GM12864 (cell line): ENCODE measurements at regions not wholly inside any gene's neighbourhood (a gene's known extent, or its start where the extent isn't known, plus 50 kb on each side); places are given as distances from the start of the nearest gene placed in this dataset.

Experiments used
- DNase-seq: peaks from one replicate; pipeline ENCODE4 v3.0.0-alpha.2; 2011; ENCODE audit warnings: low read depth
- H3K4me3 ChIP-seq: 2 replicates; pipeline ENCODE4 v1.5.1; 2011; ENCODE audit warnings: mild to moderate bottlenecking, low read depth, low read length, control low read depth
- CTCF ChIP-seq: IDR thresholded peaks from 2 replicates; pipeline ENCODE4 v1.5.1; 2011; ENCODE audit warnings: low read depth, mild to moderate bottlenecking, moderate library complexity, low read length, control low read depth, inconsistent platforms; ENCODE audit errors: missing control alignments

DNA sequence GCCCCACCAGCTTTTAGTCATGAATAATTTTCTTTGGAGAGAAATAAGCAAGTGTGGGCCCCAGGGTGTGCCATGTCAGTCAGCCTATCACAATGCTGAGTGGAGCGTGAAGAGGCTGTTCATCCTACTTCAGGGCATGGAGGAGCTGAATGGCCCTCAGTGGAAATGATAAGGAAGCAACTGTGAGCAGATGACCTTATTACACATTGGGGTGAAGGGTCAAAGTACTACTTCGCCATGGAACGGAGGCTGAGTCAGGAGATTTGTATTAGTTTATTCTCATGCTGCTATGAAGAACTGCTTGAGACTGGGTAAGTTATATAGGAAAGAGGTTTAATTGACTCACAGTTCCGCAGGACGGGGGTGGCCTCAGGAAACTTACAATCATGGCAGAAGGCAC lies 231.0 kb upstream of the ADAMTS16 start:
- no peak for DNase-seq
- TF ChIP-seq CTCF = no peak
- no peak overlapping the region for H3K4me3 ChIP-seq

DNA sequence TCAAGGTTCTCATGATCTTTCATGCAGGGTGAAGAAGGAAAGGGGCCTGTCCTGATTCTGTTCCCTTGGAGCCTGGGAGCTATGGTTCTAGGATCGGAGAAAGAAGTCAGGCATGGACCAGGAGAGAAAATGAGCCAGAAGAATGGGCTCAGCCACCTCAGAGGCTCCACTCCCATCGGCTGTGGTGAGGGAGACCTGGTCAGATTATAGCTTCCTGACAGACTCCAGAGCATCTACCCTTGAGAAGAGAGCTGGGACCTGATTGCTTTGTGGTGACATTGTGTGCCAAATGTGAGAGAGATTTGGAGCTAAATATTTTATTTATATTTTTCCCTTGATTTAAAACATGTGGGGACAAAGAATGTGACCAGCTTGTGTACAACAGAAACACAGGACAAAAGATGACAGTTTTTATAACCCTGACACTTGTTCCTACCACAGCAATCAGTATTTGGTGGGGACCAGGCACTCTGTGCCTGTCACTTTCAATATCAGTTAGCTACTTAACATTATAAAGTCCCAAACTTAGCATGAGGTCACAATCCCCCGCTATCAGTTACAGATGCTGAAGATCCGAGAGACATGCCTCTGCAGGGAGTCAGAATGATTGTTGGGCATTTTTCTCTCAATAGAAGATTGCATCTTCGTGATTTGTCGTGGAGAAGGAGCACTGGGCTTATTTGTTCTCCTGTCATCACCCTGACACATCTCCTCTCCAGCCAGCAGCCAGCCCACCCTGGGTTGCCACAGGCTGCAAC lies 228.3 kb upstream of the ADAMTS16 start:
- no peak overlapping the region for H3K4me3 ChIP-seq
- TF ChIP-seq CTCF = no peak
- DNase-seq = no peak

DNA sequence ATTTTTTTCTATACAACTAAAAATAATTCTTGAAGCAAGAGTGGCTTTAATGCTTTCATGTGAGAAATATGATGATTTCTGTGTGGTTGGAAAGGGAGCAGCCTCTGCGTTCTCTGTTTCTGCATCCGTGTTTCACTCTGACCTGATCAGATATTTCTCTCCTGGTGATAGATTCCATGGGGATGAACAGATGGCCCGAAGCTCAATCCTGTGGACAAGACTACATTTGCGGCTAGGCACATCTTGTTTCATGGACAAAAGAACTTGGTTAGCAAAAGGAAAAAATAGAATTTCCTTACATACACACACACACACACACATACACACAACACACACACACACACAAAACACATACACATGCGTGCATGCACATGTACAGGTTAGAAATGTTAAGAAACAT lies 218.2 kb upstream of the ADAMTS16 start:
- no peak overlapping the region for H3K4me3 ChIP-seq
- no peak for DNase-seq
- no peak for TF ChIP-seq CTCF

DNA sequence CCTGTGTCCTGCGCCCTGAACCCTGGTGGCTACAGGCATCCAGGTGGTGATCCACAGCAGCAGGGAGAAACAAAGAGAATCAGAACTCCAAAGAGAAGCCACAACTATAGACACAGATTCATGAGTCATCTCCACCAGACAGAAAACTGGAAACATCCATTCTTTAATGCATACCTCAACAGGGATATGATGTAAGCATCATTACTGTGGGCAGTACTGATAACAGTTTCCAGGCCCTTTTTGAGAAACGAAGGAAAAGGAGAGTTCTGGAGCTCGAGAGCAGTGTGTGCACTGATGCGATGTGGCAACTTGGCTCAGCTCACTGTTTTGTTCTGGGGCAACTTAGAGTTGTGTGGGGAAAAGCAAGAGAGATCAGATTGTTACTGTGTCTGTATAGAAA lies 215.6 kb upstream of the ADAMTS16 start:
- no peak for DNase-seq
- no peak overlapping the region for H3K4me3 ChIP-seq
- no peak for TF ChIP-seq CTCF

- no peak for DNase-seq
- no peak overlapping the region for H3K4me3 ChIP-seq
- TF ChIP-seq CTCF = no peak
Measured at GRCh38 chr5:4927097-4927496, 213.0 kb upstream of the ADAMTS16 start.

DNA sequence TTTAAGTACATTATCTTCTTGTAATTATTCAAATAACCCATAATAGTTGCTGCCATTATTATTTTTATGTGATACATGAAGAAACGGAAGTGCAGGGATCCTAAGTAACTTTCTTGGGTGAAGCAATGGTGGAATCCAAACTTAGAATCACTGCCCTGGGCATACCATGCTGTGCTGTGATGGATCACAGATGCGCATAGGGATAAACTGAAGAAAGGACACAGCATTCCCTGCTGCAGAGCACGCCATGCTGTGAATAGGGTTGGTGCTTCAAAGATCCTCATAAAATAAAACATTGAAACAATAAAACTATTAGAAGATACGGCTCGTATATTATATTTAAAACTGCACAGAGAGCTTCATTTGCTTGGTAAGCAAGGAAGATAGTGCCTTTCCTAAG lies 211.7 kb upstream of the ADAMTS16 start:
- no peak for DNase-seq
- no peak for TF ChIP-seq CTCF

DNA sequence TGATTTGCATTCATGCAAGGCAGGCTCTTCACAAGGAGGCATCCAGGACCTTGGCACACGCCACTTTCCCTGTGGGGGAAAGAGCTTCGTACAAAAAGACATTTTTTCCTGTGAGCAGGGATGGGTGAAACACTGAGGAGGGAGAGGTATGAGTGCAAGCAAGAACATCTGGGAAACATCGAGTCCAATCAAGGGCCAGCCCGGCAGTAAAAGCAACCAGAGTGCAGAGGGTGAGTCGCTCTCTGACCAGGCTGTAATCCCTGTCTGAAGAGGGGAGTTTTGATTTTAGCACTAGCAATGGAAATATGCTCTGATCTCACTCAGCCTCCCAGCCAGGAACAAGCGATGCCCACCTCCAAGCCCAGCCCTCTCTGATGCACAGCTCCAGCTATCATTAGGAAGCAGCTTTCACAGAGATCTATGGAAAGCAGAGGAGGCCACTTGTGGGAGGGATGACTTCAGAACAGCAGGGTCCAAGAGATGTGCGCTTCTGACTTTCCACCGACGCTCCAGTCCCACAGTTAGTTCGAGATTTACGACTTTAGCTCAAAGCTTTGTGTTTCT lies 211.0 kb upstream of the ADAMTS16 start:
- DNase-seq = no peak
- no peak for TF ChIP-seq CTCF
- no peak overlapping the region for H3K4me3 ChIP-seq

More for the DNA sequence above, 211.7 kb upstream of the ADAMTS16 start:
- no peak overlapping the region for H3K4me3 ChIP-seq
